ENCODE measurements at regions not wholly inside any gene's neighbourhood (a gene's known extent, or its start where the extent isn't known, plus 50 kb on each side); places are given as distances from the start of the nearest gene placed in this dataset.
"Not testable (repeated sequence)": the region's sequence is repeated elsewhere in the genome, so short reads cannot be mapped to it uniquely, and the experiment has no call there.

GRCh38 chr2:144724460-144724859 lies 204.5 kb upstream of the ZEB2 start:
- DNase-seq (ENCODE audit: low spot score): not testable (repeated sequence)

- DNase-seq (ENCODE audit: low spot score): no peak
Observed at GRCh38 chr2:144718376-144718775, 198.5 kb upstream of the ZEB2 start.

- no peak for DNase-seq (ENCODE audit: low spot score)
Observed at GRCh38 chr2:144715992-144716391, 196.1 kb upstream of the ZEB2 start.

- no peak for DNase-seq (ENCODE audit: low spot score)
Observed at GRCh38 chr2:144713410-144713809, 193.5 kb upstream of the ZEB2 start.

GRCh38 chr2:144712550-144712940 lies 192.6 kb upstream of the ZEB2 start:
- no peak for DNase-seq (ENCODE audit: low spot score)

- DNase-seq (ENCODE audit: low spot score): no peak
Observed at GRCh38 chr2:144711630-144712549, 192.0 kb upstream of the ZEB2 start.

GRCh38 chr2:144711084-144711483 lies 191.2 kb upstream of the ZEB2 start:
- DNase-seq (ENCODE audit: low spot score): no peak

- no peak for DNase-seq (ENCODE audit: low spot score)
Observed at GRCh38 chr2:144708626-144709025, 188.7 kb upstream of the ZEB2 start.

- DNase-seq (ENCODE audit: low spot score): no peak
Observed at GRCh38 chr2:144707736-144708326, 187.9 kb upstream of the ZEB2 start.

GRCh38 chr2:144706647-144707046 lies 186.7 kb upstream of the ZEB2 start:
- no peak for DNase-seq (ENCODE audit: low spot score)

- no peak for DNase-seq (ENCODE audit: low spot score)
Observed at GRCh38 chr2:144705328-144706245, 185.7 kb upstream of the ZEB2 start.

- no peak for DNase-seq (ENCODE audit: low spot score)
Observed at GRCh38 chr2:144704709-144705095, 184.8 kb upstream of the ZEB2 start.

- DNase-seq (ENCODE audit: low spot score): peak; percentile 2
Observed at GRCh38 chr2:144703852-144704708, 184.2 kb upstream of the ZEB2 start.

GRCh38 chr2:144702051-144702450 lies 182.1 kb upstream of the ZEB2 start:
- DNase-seq (ENCODE audit: low spot score): no peak

- DNase-seq (ENCODE audit: low spot score): no peak
Observed at GRCh38 chr2:144701259-144701658, 181.3 kb upstream of the ZEB2 start.

- no peak for DNase-seq (ENCODE audit: low spot score)
Observed at GRCh38 chr2:144698156-144698555, 178.2 kb upstream of the ZEB2 start.

- DNase-seq (ENCODE audit: low spot score): no peak
Observed at GRCh38 chr2:144695657-144696056, 175.7 kb upstream of the ZEB2 start.

GRCh38 chr2:144694456-144694855 lies 174.5 kb upstream of the ZEB2 start:
- DNase-seq (ENCODE audit: low spot score): peak; percentile 0

- no peak for DNase-seq (ENCODE audit: low spot score)
Observed at GRCh38 chr2:144693179-144693578, 173.3 kb upstream of the ZEB2 start.

GRCh38 chr2:144692661-144693060 lies 172.7 kb upstream of the ZEB2 start:
- DNase-seq (ENCODE audit: low spot score): no peak

GRCh38 chr2:144690771-144691170 lies 170.9 kb upstream of the ZEB2 start:
- no peak for DNase-seq (ENCODE audit: low spot score)

Measured in SW480 (cell line).